ENCODE measurements at regions not wholly inside any gene's neighbourhood (a gene's known extent, or its start where the extent isn't known, plus 50 kb on each side); places are given as distances from the start of the nearest gene placed in this dataset.

- H3K36me3 ChIP-seq (ENCODE audit: control insufficient read depth in 2 of 2, extremely low read depth in 1 of 2, insufficient read depth in 2 of 2, low read length in 2 of 2): no peaks in the 10 kb centered on the region
- DNase-seq (ENCODE audit: low read depth, low spot score) (no peak), FAIRE-seq (no peak)
- H3K4me1 ChIP-seq (ENCODE audit: control insufficient read depth, extremely low read depth, insufficient read depth, low read length): no peaks in the 10 kb centered on the region
- dilution Hi-C loops (cut with MboI; ENCODE audit: extremely low pct_ligation_motif_present, low sequenced_read_pairs) (no loop called here), intact Hi-C loops (cut with micrococcal nuclease) (no loop called here)
- H3K9me3 ChIP-seq (replicated peaks; ENCODE audit: control insufficient read depth, insufficient read depth, low read length): no peaks in the 10 kb centered on the region
- CTCF ChIA-PET: no interaction called here
- BruUV-seq (replicated peaks): no TSS peak
- H3K9me1 ChIP-seq (replicated peaks; ENCODE audit: control insufficient read depth, extremely low read depth, insufficient read depth, low read length): no peaks in the 10 kb centered on the region
- no peak overlapping the region for H3K27ac ChIP-seq (ENCODE audit: insufficient read depth, low read depth, low read length)
- H3K79me2 ChIP-seq (ENCODE audit: control insufficient read depth, insufficient read depth, low read length): no peaks in the 10 kb centered on the region
- no peak overlapping the region for H3K4me2 ChIP-seq (ENCODE audit: insufficient read depth, low read length)
- H3K27me3 ChIP-seq (ENCODE audit: control insufficient read depth in 2 of 2, insufficient read depth in 2 of 2, low read length in 2 of 2): peaks cover 2 to 3% of the 10 kb centered on the region in 2 experiments
- no peaks in the 10 kb centered on the region for H4K20me1 ChIP-seq (replicated peaks; ENCODE audit: control insufficient read depth, extremely low read depth, insufficient read depth, low read length)
- H3K4me3 ChIP-seq (replicated peaks in 1 of 3; ENCODE audit: insufficient read depth in 1 of 3, low read depth in 1 of 3, low read length in 3 of 3): no peak overlapping the region
- H2AFZ ChIP-seq (ENCODE audit: low read depth, low read length): no peak overlapping the region
- no peak for TF ChIP-seq MYC (IDR thresholded peaks at IDR 0.05; ENCODE audit: low read depth, low read length)
- no peak for TF ChIP-seq FOS (IDR thresholded peaks at IDR 0.05; ENCODE audit: borderline replicate concordance, insufficient read depth, low read length)
- no peak for TF ChIP-seq JUN (IDR thresholded peaks at IDR 0.05; ENCODE audit: borderline replicate concordance, insufficient read depth, insufficient read length, low read depth)
- no peak for TF ChIP-seq EZH2 (IDR thresholded peaks at IDR 0.05; ENCODE audit: borderline replicate concordance, low read depth, low read length, severe bottlenecking)
- no peak for TF ChIP-seq POLR2A (IDR thresholded peaks at IDR 0.05; ENCODE audit: low read depth, low read length)
- no peak for TF ChIP-seq GATA2 (IDR thresholded peaks at IDR 0.05; ENCODE audit: insufficient read depth, insufficient read length, low read depth, low read length)
- no peak for TF ChIP-seq MAX (IDR thresholded peaks at IDR 0.05; ENCODE audit: insufficient read depth, insufficient read length)
- TF ChIP-seq POLR2AphosphoS5 (IDR thresholded peaks at IDR 0.05; ENCODE audit: insufficient read depth, low read depth, low read length): no peak
- no peak for TF ChIP-seq CTCF (IDR thresholded peaks at IDR 0.05; ENCODE audit: extremely low read depth in 1 of 2, insufficient read depth in 1 of 2, low read depth in 1 of 2, low read length in 2 of 2)
- no peak overlapping the region for H3K9ac ChIP-seq (replicated peaks; ENCODE audit: extremely low read depth, insufficient read depth, low read length)
- POLR2A ChIA-PET: no interaction called here
These were observed 141.6 kb upstream of the STT3B start for GRCh38 chr3:31391150-31391549.

Measured in endothelial cell of umbilical vein (primary cell).